ENCODE measurements at regions not wholly inside any gene's neighbourhood (a gene's known extent, or its start where the extent isn't known, plus 50 kb on each side); places are given as distances from the start of the nearest gene placed in this dataset.
"Not testable (repeated sequence)": the region's sequence is repeated elsewhere in the genome, so short reads cannot be mapped to it uniquely, and the experiment has no call there.

DNA sequence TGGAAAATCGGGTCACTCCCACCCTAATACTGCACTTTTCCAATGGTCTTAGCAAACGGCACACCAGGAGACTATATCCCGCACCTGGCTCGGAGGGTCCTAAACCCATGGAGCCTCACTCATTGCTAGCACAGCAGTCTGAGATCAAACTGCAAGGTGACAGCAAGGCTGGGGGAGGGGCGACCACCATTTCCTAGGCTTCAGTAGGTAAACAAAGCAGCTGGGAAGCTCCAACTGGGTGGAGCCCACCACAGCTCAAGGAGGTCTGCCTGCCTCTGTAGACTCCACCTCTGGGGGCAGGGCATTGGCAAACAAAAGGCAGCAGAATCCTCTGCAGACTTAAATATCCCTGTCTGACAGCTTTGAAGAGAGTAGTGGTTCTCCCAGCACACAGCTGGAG lies 109.0 kb upstream of the DEFB108B start:
- not testable (repeated sequence) for DNase-seq

GRCh38 chr11:71730748-71731147 lies 102.3 kb upstream of the DEFB108B start:
- not testable (repeated sequence) for DNase-seq

DNA sequence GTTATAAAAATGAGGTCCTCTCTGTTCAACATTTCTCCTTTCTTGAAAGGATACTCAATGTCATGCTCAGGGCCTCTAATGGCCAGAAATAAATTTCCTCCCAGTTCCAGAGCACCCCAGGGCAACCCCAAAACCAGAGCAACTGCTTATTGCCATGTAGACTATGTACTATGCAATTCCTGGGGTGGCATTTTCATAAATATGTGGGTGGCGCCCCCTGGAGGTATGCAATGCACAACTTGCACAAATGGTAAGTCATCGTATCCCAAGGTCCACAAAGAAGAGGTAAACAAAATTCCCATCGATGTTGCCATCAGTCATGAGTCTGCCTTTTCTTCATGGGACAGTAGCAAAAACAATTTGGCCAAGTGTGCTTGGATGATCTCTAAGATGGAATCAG lies 98.6 kb upstream of the DEFB108B start:
- DNase-seq: not testable (repeated sequence)

GRCh38 chr11:71738317-71738716 lies 94.7 kb upstream of the DEFB108B start:
- DNase-seq: not testable (repeated sequence)

GRCh38 chr11:71743385-71743784 lies 89.6 kb upstream of the DEFB108B start:
- DNase-seq: not testable (repeated sequence)

DNA sequence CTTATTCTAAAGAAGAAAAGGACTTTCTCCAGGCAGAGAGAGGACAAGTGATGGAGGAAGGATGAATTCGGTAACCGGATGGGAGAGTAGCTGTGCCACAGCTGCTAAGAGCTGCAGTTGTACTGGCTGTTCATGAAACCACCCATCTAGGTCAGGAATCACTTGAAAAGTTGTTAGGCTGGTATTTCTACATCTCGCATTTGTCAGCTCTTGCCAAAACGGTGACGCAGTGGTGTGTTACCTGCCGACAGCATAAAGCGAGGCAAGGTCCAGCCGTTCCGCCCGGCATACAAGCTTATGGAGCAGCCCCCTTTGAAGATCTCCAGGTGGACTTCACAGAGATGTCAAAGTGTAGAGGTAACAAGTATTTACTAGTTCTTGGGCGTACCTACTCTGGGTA lies 87.3 kb upstream of the DEFB108B start:
- DNase-seq: peak; percentile 49

DNA sequence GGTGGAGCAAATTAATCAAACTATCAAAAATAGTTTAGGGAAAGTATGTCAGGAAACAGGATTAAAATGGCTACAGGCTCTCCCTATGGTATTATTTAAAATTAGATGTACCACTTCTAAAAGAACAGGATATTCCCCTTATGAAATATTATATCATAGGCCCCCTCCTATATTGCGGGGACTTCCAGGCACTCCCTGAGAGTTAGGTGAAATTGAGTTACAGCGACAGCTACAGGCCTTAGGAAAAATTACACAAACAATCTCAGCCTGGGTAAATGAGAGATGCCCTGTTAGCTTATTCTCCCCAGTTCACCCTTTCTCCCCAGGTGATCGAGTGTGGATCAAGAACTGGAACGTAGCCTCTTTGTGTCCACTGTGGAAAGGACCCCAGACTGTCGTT lies 86.7 kb upstream of the DEFB108B start:
- DNase-seq: not testable (repeated sequence)

DNA sequence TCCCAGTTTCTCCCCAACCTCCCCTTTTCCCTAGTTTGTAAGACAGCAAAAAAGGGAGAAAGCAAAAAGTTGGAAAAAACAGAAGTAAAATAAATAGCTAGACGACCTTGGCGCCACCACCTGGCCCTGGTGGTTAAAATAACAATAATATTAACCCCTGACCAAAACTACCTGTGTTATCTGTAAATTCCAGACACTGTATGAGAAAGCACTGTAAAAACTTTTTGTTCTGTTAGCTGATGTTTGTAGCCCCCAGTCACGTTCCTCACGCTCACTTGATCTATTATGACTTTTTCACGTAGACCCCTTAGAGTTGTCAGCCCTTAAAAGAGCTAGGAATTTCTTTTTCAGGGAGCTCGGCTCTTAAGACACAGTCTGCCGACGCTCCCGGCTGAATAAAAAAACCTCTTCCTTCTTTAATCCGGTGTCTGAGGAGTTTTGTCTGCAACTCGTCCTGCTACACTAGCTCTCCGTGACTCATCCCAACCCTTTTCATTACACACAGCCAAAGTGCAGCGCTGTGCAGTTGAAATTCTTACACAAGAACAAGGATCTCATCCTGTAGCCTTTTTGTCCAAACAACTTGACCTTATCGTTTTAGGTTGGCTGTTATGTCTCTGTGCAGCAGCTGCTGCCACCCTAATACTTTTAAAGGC lies 83.9 kb upstream of the DEFB108B start:
- DNase-seq: not testable (repeated sequence)

DNA sequence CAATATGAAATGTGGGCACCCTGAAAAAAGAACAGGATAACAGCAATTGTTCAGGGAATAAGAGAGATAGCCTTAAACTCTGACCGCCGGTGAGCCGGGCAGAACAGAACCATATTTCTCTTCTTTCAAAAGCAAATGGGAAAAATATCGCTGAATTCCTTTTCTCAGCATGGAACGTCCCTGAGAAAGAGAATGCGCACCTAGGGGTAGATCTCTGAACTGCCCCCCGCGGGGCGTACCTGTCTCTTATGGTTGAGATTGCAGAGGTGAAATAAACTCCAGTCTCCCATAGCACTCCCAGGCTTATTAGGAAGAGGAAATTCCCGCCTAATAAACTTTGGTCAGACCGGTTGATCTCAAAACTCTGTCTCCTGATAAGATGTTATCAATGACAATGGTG lies 82.1 kb upstream of the DEFB108B start:
- DNase-seq: not testable (repeated sequence)

DNA sequence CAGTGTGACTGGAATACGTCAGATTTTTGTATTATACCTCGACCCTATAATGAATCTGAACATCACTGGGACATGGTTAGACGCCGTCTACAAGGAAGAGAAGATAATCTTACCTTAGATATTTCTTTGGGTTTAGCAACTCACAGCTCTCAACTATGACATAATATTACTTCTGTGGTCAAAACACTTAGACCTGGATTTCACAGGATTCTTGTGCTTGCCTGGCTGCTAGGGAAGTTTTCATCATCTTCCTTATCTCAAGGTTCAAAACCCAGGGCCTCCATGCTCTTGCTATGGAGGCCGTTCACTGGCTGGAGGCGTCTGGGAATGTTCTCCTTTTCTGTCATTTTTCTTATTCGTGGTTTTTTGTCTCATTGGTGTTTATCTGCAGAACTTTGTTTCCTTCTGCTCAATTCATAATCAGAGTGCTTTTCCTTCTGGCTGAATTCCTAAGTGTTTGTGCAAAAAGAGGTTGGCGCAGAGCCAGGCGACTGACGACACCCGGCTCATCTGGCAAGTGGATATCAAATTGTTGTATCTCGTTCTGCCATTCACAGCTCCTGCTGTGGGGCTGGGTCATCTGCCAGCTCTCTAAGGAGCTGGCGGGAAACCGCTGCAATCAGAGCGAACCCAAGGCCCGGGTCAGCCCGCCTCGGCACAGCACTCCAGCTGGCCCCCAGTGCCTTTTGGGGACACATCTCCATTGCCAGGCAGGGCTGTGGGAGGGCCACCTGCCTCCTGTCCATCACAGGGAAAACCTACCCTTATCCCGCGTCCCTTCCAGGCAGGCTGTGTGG lies 68.1 kb upstream of the DEFB108B start:
- peak; percentile 32 for DNase-seq

DNA sequence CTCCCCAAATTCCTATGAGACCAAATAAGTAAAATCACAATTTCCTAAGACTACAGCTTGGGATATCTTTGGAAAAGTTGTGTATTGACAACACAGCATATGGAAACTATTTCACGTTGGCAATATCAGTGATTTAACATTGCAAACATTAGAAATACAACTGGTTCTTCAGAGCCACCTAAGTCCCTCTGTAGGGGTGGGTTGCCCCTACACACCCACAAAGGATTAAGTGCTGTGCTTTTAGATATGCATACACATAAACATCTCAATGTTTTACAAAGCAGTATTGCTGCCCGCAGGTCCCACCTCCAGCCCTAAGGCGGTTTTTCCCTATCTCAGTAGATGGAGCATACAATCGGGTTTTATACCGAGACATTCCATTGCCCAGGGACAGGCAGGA lies 66.0 kb upstream of the DEFB108B start:
- not testable (repeated sequence) for DNase-seq

- not testable (repeated sequence) for DNase-seq
Measured at GRCh38 chr11:71772193-71772592, 60.8 kb upstream of the DEFB108B start.

DNA sequence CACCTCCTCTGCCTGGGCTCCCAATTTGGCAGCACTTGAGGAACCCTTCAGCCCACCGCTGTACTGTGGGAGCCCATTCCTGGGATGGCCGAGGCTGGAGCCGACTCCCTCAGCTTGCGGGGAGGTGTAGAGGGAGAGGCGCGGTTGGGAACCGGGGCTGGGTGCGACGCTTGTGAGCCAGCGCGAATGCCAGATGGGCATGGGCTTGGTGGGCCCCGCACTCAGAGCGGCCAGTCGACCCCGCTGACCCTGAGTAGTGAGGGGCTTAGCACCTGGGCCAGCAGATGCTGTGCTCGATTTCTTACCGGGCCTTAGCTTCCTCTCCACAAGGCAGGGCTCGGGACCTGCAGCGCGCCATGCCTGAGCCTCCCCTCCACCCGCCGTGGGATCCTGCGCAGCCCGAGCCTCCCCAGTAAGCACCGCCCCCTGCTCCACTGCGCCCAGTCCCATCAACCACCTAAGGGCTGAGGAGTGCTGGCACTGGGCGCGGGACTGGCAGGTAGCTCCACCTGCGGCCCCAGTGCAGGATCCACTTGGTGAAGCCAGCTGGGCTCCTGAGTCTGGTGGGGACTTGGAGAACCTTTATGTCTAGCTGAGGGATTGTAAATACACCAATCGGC lies 58.3 kb upstream of the DEFB108B start:
- no peak for DNase-seq

DNA sequence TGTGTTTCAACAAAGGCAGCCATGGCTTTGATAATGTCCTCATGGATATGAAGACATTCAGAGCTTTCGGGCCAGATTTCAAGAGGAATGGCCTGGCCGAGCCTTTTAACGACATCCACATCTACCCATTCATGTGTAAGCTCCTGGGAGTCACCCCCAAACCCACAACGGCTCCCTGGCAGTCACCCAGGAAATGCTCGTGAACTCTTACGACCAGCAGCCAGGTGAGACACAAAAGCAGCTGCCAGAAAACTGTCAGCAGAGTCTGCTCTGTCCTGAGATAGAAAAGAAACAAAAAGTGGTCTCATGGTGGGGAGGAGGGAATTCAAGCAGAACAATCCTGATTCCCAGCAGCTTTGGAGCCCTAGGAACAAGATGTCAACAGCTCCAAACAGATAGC lies 52.9 kb upstream of the DEFB108B start:
- DNase-seq: not testable (repeated sequence)

GRCh38 chr11:71780771-71781170 lies 52.2 kb upstream of the DEFB108B start:
- not testable (repeated sequence) for DNase-seq

DNA sequence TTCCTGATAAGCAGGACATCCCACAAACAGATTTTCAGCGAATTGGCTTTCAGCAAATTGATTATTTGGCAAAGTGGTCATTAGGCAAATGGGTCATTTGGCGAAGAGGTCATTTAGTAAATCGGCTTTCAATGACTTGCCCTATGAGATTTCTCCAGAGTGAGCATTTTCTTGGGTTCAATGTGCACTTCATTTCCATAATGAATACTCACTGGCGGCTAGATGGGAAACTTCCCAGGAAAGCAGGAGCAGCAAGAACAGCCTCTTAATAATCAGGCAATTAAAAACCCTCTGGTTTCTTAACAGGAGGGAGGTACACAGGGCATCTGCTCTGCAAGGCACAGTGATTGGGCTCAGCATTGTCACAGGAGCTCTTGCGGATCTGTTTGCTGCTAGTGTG lies 51.5 kb upstream of the DEFB108B start:
- not testable (repeated sequence) for DNase-seq

DNA sequence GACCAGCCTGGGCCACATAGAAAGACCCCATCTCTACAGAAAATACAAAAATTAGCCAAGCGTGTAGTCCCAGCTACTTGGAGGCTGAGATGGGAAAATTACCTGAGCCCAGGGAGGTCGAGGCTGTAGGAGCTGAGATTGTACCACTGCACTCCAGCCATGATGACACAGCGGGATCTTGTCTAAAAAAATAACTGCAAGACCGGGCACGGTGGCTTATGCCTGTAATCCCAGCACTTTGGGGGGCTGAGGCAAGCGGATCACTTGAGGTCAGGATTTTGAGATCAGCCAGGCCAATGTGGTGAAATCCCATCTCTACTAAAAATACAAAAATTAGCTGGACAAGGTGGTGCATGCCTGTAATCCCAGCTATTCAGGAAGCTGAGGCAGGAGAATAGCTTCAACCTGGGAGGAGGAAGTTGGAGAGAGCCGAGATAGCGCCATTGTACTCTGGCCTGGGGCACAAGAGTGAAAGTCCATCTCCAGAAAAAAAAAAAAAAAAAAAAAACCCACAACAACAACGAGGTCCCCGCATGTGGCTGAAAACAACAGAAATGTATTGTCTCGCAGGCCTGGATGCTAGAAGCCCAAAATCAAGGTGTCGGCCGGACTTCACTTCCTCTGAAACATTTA lies 50.7 kb upstream of the DEFB108B start:
- not testable (repeated sequence) for DNase-seq

- DNase-seq: not testable (repeated sequence)
Measured at GRCh38 chr11:71783191-71783590, 49.8 kb upstream of the DEFB108B start.
